ENCODE measurements at regions not wholly inside any gene's neighbourhood (a gene's known extent, or its start where the extent isn't known, plus 50 kb on each side); places are given as distances from the start of the nearest gene placed in this dataset.

GRCh38 chr6:45739058-45739457 is 276.6 kb downstream of the CLIC5 start:
- DNase-seq = no peak

DNA sequence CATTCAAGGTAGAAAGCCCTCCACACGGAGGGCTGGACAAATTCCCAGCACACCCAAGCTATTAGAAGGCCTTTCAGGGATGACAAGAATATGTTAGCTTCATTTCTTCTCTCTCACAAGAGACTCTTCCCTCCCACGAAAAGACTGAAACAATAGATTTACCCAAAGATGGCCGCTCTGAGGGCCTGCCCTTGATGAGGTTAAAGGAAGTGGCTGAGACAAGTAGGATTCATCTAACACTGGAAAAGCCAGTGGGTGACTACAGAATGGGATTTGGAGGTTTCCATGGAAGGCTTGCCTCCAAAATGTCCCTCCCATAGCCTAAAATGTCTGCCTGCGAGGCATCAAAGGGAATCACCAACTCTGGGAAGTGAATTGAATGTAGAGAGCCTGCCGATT is 277.6 kb downstream of the CLIC5 start:
- DNase-seq = no peak

DNA sequence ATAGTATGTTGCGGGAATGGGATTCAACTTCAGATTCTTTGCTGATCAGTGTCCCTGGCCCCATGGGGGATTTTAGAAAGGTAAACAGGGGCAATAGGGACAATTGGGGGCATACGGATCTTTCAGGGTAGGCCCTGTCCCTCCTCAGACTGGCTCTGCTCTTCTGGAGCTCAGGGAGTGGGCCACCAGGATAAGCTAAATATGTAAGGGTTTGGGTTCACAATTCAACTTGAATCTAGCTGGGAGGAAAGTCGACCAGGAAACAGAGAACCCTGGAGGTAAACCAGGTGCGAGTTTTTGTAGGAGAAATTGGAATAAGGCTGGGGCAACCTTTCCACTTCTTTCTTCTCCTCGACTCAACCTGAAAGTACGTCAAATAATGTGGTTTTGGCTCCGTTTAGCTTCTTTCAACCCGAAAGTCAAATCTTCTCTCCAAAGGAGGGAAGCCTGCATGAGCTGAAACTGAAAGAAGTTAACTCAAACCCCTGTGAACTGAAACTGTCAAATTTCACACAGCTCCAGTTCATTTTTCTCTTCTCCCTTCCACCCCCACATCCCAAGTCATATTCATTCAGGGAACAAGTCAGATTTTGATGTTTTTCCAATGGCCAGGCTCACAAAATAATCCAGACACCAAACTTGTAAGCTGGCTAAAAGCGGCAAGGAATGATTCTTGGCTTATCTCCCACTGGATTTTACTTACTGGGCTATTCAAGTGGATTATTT is 278.2 kb downstream of the CLIC5 start:
- no peak for DNase-seq

- DNase-seq = no peak
Observed at GRCh38 chr6:45736134-45736533, 279.5 kb downstream of the CLIC5 start.

GRCh38 chr6:45732731-45733130 is 282.9 kb downstream of the CLIC5 start:
- no peak for DNase-seq

DNA sequence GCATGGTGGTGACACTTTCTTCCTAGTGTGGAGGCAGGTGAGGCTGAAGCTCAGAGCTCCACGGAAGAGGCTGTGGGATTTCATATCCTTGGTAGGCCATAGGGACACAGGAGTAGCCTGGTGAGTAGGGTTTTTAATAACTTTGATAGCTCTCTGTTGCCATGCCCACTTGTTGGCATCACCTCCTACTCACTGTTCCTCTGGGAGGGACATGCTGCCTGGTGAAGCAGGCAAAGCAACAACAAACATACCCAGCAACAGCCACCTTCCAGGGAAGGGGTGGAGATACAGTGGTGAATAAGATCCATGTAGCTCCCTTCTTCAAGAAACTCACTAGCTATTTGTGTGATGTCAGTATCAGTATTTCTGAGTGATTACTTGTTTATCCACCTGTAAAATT is 285.4 kb downstream of the CLIC5 start:
- no peak for DNase-seq

DNA sequence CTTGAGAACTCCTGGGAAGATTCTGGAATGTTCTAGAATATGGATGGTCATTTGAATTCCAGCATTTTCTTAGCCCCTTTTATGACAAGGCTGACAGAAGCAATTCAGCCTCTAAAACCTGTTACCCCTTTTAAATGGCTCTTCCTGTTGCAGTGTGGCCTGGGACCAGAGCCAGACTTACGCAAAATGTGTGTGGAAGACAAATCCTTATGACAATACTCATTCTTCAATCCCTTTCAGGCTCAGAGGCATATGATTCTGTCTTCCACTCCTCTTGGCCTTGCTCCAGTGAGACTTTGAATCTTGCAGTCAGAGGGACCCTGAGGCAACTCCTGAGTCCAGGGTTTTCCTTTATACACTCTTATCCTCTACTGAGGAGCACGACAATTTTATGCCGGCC is 287.0 kb downstream of the CLIC5 start:
- no peak for DNase-seq

GRCh38 chr6:45727819-45728449 is 287.7 kb downstream of the CLIC5 start:
- DNase-seq = no peak

- no peak for DNase-seq
Observed at GRCh38 chr6:45727228-45727627, 288.4 kb downstream of the CLIC5 start.

GRCh38 chr6:45726444-45726843 is 289.2 kb downstream of the CLIC5 start:
- DNase-seq = no peak

GRCh38 chr6:45724511-45724910 is 291.1 kb downstream of the CLIC5 start:
- no peak for DNase-seq

- no peak for DNase-seq
Observed at GRCh38 chr6:45724027-45724426, 291.6 kb downstream of the CLIC5 start.

DNA sequence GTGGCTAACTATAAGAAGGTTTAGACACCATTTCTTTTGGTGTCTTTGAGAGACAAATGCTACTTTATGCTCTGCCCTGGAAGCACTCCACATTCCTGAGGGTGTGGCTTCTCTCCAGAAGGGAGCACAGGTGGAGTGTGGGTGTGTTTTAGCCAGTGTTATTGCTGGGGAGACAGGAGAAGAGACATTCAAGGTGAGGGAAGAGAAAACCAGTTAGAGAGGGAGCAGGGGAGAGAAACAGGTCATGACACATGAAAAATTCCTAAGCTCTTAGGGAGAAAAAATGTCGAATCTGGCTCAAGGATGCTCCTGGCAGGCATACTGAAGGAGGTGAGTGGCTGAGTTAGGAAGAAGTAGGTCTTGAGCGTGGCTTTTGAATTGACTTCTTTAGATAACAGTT is 292.8 kb downstream of the CLIC5 start:
- DNase-seq = no peak

DNA sequence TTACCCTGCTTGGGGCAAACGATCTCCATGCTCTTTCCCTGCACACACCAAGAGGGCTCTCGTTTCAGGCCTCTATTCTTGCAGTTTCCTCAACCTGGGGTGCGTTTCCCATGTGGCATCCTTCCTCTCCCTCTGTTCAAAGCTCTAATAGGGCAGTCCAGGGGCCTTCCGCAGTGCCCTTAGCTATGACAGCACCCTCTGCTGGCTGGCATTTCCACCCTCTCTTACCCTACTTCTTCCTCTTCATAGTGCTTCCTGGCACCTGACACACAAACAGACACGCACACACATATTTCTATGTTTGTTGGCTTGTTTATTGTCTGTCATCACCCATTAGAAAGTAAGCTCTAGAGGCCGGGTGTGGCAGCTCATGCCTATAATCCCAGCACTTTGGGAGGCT is 294.0 kb downstream of the CLIC5 start:
- no peak for DNase-seq

- DNase-seq = no peak
Observed at GRCh38 chr6:45718871-45719270, 296.8 kb downstream of the CLIC5 start.

DNA sequence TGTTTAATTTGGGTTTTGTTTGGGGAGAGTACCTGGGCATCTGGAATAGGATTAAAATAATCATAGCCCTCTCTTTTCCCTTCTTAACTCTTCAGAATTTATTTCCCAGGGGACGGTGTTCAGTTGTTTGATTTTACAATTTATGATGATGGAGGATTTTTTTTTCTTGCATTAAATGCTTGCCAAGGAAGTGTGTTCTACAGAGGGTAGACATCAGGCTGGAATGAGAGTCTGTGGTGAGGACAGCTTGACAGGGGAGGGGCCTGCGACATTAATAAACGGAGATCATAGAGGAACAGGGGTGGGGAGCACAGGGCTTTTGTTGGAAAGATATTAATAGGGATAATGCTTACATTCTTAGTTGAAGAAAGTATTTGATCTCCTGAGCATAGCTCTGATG is 297.5 kb downstream of the CLIC5 start:
- no peak for DNase-seq

DNA sequence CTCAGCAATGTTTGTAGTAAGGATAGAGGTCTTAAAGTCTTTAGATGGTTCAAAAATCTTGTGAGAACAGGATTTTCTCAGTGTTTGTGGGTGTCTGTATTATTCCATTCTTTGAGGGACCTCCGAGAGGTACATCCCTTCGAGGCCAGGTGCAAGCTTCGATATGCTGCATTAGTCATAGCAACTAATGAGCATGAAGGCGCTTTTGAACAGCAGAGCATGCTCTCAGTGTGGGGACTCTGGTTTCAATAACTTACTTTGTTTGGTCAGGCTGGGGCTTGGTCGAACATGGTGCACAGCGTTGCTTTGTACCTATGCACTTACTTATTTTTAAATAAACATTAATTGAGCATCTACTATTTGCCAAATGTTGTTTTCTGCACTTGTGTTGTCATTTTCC is 297.9 kb downstream of the CLIC5 start:
- no peak for DNase-seq

- no peak for DNase-seq
Observed at GRCh38 chr6:45717027-45717426, 298.6 kb downstream of the CLIC5 start.

- DNase-seq = no peak
Observed at GRCh38 chr6:45715508-45715803, 300.2 kb downstream of the CLIC5 start.

GRCh38 chr6:45714741-45715507 is 300.7 kb downstream of the CLIC5 start:
- DNase-seq = peak; percentile 77

DNA sequence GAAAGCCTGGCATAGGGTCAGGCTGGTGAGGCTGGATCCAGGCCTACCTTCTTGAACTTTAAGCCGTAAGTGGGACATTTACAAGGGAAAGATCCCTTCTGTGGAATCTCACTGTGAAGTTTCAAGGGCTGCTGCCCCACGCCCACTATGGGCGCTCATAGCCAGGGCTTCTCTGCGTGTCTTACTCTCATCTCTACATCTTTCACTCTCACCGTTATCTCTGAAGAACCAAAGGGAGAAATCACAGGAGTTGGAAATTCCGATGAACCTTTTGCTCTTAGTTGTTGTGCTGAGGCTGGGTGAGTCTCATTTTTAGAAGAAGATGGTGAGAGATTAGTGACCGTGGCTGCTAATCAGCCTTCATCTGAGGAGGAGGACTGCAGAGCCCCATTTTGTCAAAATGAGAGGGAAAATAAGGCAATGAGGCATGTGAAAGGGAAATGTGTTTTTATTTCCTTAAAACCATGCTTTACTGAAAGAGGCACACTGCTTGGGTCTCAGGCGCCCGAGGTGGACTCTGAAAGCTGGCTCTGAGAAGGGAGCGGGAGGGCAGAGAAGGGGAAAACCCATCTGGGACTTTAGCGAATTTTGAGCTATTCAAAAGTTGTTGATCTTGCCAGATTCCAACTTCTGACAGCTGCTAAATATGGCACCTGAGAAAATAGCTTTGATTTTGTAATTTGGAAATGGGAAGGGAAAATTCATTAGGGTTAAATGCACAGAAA is 301.5 kb downstream of the CLIC5 start:
- no peak for DNase-seq

Data from CD4-positive, alpha-beta T cell treated with Interleukin-21 for 1 hour (primary cell).